Ovary (tissue), 7 donors: ENCODE measurements at regions not wholly inside any gene's neighbourhood (a gene's known extent, or its start where the extent isn't known, plus 50 kb on each side); places are given as distances from the start of the nearest gene placed in this dataset.
A peak's percentile ranks its signal among the peaks of the same experiment; 100 is the strongest.

Source experiments
- DNase-seq, 5 donors: peaks; one replicate each; pipeline ENCODE4 v3.0.0-alpha.2; 2019 to 2020
- H3K27ac ChIP-seq, 2 donors: fragments of 200-600 bp; one replicate each; pipeline versions ENCODE4 v1.5.1 to v1.8.0; 2019 to 2022
- H3K27me3 ChIP-seq: fragments of 200-600 bp; one replicate; pipeline ENCODE4 v1.8.0; 2022
- H3K36me3 ChIP-seq: fragments of 200-600 bp; sonication (generic); one replicate; pipeline ENCODE4 v1.5.1; 2019
- H3K4me1 ChIP-seq: one replicate; pipeline ENCODE4 v1.8.1; 2013; ENCODE audit warnings: mild to moderate bottlenecking, moderate library complexity; ENCODE audit not compliant: insufficient read depth
- H3K4me3 ChIP-seq: fragments of 200-600 bp; sonication (generic); one replicate; pipeline ENCODE4 v1.5.1; 2017
- H3K9me3 ChIP-seq, 2 donors: fragments of 200-600 bp in 1 of 2; sonication (generic) in 1 of 2; one replicate each; pipeline versions ENCODE4 v1.5.1 to v1.8.1; 2013 to 2019; ENCODE audit warnings: mild to moderate bottlenecking in 1 of 2, moderate library complexity in 1 of 2
- EP300 ChIP-seq: sonication (generic); formaldehyde crosslinking; IDR thresholded peaks from one replicate; pipeline ENCODE4 v1.6.1; 2017; ENCODE audit warnings: antibody characterized with exemption
- POLR2A ChIP-seq: fragments of 450-650 bp; IDR thresholded peaks from one replicate; pipeline ENCODE4 v1.6.1; 2017; ENCODE audit warnings: antibody characterized with exemption, mild to moderate bottlenecking, moderate library complexity
- WGBS, 3 donors: extraction: QIAGEN DNeasy Blood & Tissue Kit in 1 of 3; methylation state at CpG; one replicate each; pipeline versions ENCODE4 v1.1.5 to v1.1.7; 2013 to 2017; 5-methylcytosine and 5-hydroxymethylcytosine counted together
- intact Hi-C, 4 donors: fragments of 100-400 bp; cut with DNase I; formaldehyde crosslinking; loops; one replicate each; pipeline versions ENCODE4 v1.11.0 to v1.15.1; 2022 to 2023
- TF ChIP-seq, protein P1 (sequence below), 3 donors: fragments of 450-650 bp in 2 of 3; fragments of 200-600 bp in 1 of 3; IDR thresholded peaks; one replicate each; pipeline versions ENCODE4 v1.5.1 to v1.8.0; 2016 to 2022; ENCODE audit warnings: antibody characterized with exemption in 3 of 3, mild to moderate bottlenecking in 1 of 3
- donor health status: DM: no; HTN: no; CAD: no; lungs with moderate emphysema.
- donor health status: DM: no; HTN: no; CAD: no.
- donor health status: Bipolar disorder and iron deficiency.
- donor health status: DM: no; HTN: no; CAD: no.
- donor health status: DM: yes; HTN: yes; CAD: no.

DNA sequence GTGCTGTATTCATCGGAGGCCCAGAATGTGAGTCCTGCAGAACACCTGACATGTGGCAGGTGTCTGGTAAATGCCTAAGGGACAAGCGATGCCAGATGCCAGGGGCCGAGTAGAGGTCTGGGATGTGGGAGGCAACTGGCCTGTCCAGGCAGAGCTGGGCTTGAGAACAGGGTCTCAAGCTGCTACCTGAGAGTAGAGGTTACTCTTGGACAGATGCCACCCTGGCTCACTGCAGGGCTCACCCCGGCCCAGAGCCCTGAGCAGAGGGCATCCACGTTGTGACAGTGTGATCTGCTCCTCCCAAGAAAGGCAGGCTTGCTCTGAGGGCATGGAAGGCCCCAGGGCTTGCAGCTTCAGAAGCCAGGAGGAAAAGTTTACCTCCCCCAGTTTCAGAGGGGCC is 692.0 kb upstream of the ID2 start:
- no peak for DNase-seq
- Histone ChIP-seq H3K27me3 (no peaks in the 10 kb centered on the region), H3K27ac (no peak overlapping the region), H3K4me1 (peaks cover 6% of the 10 kb centered on the region), H3K4me3 (no peak overlapping the region), H3K36me3 (no peaks in the 10 kb centered on the region), H3K9me3 (no peaks in the 10 kb centered on the region)
- 92 to 96% (median 96%) methylated on average over 5 of the region's 5 CpGs for WGBS, 3 donors
- intact Hi-C loops: no loop called here
- no peak for TF ChIP-seq EP300
- TF ChIP-seq POLR2A: no peak
- TF ChIP-seq, protein P1, sequence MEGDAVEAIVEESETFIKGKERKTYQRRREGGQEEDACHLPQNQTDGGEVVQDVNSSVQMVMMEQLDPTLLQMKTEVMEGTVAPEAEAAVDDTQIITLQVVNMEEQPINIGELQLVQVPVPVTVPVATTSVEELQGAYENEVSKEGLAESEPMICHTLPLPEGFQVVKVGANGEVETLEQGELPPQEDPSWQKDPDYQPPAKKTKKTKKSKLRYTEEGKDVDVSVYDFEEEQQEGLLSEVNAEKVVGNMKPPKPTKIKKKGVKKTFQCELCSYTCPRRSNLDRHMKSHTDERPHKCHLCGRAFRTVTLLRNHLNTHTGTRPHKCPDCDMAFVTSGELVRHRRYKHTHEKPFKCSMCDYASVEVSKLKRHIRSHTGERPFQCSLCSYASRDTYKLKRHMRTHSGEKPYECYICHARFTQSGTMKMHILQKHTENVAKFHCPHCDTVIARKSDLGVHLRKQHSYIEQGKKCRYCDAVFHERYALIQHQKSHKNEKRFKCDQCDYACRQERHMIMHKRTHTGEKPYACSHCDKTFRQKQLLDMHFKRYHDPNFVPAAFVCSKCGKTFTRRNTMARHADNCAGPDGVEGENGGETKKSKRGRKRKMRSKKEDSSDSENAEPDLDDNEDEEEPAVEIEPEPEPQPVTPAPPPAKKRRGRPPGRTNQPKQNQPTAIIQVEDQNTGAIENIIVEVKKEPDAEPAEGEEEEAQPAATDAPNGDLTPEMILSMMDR (IDR thresholded peaks at IDR 0.05): no peak

DNA sequence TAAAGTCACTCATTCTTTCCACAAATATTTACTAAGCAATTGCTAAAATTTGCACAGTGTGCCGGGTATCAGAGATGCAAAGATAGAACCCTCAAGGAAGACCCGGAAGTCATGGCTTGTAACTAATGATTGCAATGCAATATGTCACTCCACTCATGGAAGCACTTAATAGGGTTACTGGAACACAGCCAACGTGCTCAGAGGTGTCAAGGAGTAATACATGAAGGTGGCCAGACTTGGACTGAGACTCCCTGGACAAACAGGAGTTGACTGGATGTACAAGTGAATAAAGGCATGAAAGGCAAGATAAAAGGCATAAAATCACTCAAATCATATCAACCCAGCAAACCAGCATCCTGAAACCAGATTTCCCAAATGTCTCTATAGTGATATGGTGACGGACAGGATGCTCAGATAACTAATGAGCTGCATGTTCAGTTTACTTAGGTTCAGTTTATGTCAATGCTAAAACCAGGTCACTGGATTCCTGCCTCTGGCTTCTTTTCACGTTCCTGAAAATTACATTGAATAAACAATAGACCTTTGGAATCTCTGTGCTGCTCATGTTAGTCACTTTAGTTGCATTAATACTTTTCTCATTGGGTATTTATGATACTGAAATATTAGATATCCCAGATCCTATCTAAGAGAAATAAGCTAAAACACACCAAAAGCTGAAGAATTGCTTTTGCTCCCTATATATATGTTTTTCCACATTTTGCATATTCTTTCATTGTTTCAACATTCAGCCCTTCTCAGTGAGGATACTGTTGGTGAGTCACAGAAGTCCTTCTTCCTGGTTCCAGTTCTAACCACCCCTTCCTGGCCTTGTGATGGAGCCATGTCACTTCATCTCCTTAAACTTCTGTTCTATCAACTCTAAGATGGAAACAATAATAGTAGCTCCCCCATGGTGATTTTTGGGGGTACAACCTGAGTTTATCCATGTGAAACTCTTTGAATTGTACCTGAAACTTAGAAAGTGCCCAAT is 688.9 kb upstream of the ID2 start:
- Histone ChIP-seq H3K9me3 (no peaks in the 10 kb centered on the region), H3K27ac (no peak overlapping the region), H3K36me3 (no peaks in the 10 kb centered on the region), H3K27me3 (no peaks in the 10 kb centered on the region), H3K4me3 (no peak overlapping the region), H3K4me1 (peaks cover 7% of the 10 kb centered on the region)
- intact Hi-C loops: no loop called here
- WGBS, 3 donors: 68 to 71% (median 69%) methylated on average over 5 of the region's 5 CpGs
- TF ChIP-seq, protein P1 (IDR thresholded peaks at IDR 0.05): no peak
- TF ChIP-seq EP300: no peak
- no peak for TF ChIP-seq POLR2A
- no peak for DNase-seq

DNA sequence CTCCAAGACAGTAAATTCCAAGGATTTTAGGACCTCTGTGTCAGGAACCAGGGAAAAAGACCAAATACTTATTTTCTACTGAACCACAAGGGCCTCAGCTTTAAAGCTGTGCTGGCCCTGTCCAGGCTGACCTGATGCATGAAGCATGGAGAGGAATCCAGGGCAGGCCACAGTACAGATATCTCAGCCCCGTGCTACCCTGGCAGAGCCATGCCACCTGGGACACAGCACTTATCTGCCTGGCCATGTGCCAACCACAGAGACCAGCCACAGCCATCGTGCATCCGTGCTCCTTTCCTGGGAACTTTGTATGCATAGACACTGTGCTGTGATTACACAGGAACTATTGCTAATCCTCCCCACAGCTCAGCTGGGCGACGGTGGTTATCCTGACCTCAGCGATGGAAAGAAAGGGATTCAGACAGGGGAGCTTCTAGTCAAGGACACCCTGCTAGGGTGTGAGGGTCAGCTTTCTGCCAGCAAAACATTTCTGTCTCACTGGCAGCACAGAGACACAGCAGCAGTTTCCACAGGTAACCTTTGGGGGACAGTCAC is 687.4 kb upstream of the ID2 start:
- TF ChIP-seq, protein P1 (IDR thresholded peaks at IDR 0.05): no peak
- TF ChIP-seq POLR2A (no peak), EP300 (no peak)
- peak in 4 of 5 donors; percentile 31 to 44 (median 34) for DNase-seq
- peaks cover 7% of the 10 kb centered on the region for H3K4me1 ChIP-seq
- no peaks in the 10 kb centered on the region for H3K9me3 ChIP-seq
- WGBS, 3 donors: 19 to 27% (median 21%) methylated on average over 6 of the region's 6 CpGs
- no peaks in the 10 kb centered on the region for H3K36me3 ChIP-seq
- no peaks in the 10 kb centered on the region for H3K27me3 ChIP-seq
- peak overlapping the region in 1 of 2 donors; percentile 9 for H3K27ac ChIP-seq
- no peak overlapping the region for H3K4me3 ChIP-seq
- intact Hi-C loops: no loop called here

DNA sequence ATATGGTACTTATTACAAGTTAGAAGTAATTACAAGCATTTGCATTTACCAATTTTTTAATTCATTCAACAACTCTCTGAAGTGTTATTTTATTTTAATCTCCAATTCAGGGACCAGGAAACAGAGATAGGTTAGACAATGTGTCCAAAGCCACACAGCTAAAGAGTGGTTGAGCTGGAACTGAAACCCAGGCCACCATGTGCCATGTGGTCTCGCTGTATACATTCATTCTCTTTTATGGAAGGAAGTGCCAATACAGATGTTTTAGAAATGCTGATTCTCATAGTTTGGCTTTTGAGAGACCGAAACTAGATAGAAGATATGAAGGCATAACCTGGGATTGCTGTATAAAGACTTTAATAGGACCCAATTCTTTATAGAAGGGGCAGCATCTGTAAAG is 684.6 kb upstream of the ID2 start:
- Histone ChIP-seq H3K4me3 (no peak overlapping the region), H3K9me3 (no peaks in the 10 kb centered on the region), H3K27ac (no peak overlapping the region), H3K27me3 (no peaks in the 10 kb centered on the region), H3K36me3 (no peaks in the 10 kb centered on the region), H3K4me1 (peaks cover 12% of the 10 kb centered on the region)
- no peak for DNase-seq
- intact Hi-C loops: no loop called here
- TF ChIP-seq, protein P1 (IDR thresholded peaks at IDR 0.05): no peak
- no peak for TF ChIP-seq EP300
- no peak for TF ChIP-seq POLR2A
- 94 to 97% (median 94%) methylated on average over 2 of the region's 2 CpGs for WGBS, 3 donors
